ENCODE measurements at regions not wholly inside any gene's neighbourhood (a gene's known extent, or its start where the extent isn't known, plus 50 kb on each side); places are given as distances from the start of the nearest gene placed in this dataset.
"Not testable (repeated sequence)": the region's sequence is repeated elsewhere in the genome, so short reads cannot be mapped to it uniquely, and the experiment has no call there.

DNA sequence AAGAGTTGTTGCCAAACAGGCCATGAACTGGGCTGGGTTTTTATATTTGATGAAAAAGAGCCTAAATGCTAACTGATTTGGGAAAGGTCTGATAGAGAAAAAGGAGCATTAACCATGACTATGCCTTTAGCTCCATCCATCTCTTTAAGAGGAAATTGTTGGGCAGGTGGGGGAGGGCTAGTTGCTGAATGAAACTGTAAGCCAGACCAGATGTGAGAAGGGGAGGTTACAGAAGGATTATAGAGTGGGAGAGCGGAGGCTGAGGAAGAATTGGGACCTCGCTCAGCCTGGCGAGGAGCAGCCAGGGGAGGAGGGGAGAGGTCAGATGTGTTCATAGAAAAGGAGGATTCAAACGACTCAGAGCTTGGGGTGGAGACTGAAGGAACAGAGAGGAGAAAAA is 74.9 kb upstream of the OTUD4 start:
- TF ChIP-seq, protein P1, sequence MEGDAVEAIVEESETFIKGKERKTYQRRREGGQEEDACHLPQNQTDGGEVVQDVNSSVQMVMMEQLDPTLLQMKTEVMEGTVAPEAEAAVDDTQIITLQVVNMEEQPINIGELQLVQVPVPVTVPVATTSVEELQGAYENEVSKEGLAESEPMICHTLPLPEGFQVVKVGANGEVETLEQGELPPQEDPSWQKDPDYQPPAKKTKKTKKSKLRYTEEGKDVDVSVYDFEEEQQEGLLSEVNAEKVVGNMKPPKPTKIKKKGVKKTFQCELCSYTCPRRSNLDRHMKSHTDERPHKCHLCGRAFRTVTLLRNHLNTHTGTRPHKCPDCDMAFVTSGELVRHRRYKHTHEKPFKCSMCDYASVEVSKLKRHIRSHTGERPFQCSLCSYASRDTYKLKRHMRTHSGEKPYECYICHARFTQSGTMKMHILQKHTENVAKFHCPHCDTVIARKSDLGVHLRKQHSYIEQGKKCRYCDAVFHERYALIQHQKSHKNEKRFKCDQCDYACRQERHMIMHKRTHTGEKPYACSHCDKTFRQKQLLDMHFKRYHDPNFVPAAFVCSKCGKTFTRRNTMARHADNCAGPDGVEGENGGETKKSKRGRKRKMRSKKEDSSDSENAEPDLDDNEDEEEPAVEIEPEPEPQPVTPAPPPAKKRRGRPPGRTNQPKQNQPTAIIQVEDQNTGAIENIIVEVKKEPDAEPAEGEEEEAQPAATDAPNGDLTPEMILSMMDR (IDR thresholded peaks at IDR 0.05): not testable (repeated sequence)
- TF ChIP-seq POLR2A (IDR thresholded peaks at IDR 0.05): not testable (repeated sequence)
